HG02938 (cell line): ENCODE measurements at regions not wholly inside any gene's neighbourhood (a gene's known extent, or its start where the extent isn't known, plus 50 kb on each side); places are given as distances from the start of the nearest gene placed in this dataset.

Source experiments
- ATAC-seq: cut with Tn5 transposase; IDR thresholded peaks from one replicate; pipeline ENCODE4 v1.9.1; 2021; ENCODE audit warnings: mild to moderate bottlenecking, moderate library complexity; ENCODE audit not compliant: unreplicated experiment

DNA sequence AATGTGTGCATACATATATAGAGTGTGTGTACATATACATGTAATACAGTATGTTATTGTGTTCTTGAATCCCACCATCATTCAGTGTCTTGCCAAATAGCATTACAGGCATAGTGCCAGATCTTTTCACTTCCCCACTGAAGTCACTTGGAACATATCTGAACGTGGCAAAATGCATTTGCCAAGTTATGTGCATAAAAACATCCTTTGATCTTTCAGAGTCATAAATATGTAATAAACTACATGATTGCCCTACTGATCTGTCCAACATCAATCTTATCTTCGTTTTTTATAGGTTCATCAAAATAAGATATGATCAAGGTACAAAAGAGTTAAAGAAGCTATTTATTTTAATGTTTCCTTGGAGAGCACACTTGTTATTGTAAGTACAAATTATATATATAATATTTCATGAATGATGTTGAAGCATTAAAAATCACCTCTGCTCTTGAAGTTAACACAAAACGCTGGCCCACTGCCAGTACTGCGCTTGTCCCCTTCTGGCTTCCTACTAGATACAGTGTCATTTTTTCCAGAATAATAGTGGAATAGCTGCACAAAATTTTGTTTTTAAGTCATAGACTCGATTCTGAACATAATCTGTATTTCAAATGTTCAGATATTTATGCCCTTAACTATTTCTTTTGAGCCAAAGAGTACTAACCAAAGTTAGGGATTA lies 549.5 kb upstream of the ARRDC4 start:
- no peak for ATAC-seq

DNA sequence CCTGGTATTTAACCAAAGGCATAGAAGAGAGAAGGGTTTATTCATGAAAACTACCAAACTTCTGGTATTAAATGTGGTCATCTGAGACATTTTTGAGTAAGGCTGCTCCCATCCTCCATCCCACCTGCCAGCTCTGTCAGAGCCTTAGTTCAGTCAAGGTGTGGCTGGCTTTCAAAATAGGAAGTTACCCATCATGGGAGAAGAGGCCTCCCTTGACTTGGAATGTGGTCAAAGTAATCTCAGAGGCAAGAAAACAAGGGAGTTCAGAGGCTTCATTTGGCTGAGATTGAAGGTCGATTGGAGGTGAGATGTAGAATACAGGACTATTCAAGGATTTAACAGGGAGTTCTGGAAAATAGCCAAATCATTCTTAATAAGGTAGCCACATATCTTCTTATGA lies 540.4 kb upstream of the ARRDC4 start:
- ATAC-seq: no peak

GRCh38 chr15:97425596-97425995 lies 534.9 kb upstream of the ARRDC4 start:
- ATAC-seq: no peak

GRCh38 chr15:97443101-97443500 lies 517.4 kb upstream of the ARRDC4 start:
- ATAC-seq: no peak

GRCh38 chr15:97446138-97446537 lies 514.4 kb upstream of the ARRDC4 start:
- ATAC-seq: no peak

DNA sequence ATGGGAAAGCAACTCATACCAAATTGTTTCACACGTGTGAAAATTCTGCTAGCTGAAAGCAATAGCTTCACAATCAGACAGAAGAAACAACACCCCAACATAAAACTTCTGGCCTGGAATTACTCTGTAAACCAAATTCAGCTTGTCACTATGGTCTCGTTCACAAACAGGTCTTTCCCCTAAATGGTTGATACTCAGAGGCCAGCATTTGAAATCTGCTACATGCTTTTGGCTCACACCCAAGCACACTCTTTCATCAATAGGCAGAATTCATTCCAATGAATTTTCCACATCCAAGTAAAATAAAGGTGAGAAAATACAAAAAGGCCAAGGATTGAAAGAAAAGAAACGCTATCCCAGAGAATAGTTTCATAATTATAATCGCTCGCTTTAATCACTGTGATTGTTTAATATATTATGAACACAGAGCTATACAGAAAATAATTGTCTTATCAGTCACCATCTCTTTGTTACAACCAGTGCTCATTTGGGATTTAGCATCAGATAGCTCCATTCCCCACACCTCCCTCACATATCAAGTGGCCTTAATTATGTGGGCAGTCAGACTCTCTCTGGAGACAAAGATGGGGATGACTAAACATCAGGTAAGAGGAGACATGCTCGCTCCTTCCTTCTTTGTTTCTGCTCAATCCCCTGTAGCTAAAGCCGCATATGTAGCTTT lies 503.8 kb upstream of the ARRDC4 start:
- no peak for ATAC-seq

- ATAC-seq: no peak
Measured at GRCh38 chr15:97457203-97457847, 503.2 kb upstream of the ARRDC4 start.

DNA sequence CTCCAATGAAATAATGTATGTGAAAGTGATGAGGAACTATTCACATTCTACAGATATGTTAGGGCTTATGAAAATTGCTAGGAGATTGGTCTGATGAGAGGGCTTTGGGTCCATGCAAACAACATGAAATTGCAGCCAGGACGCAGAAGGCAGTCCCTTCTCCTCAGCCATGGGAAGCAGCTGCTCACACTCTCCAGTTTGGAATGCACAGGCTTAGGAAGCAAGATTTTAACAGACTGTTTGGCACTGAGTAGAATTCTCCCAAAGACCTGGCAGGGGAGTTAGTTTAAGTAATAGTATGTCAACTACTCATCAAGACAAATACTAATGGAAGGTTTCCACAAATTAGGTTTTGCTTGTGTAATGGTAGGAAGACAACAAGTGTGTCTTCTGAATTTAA lies 500.7 kb upstream of the ARRDC4 start:
- no peak for ATAC-seq

- no peak for ATAC-seq
Measured at GRCh38 chr15:97461226-97461625, 499.3 kb upstream of the ARRDC4 start.

DNA sequence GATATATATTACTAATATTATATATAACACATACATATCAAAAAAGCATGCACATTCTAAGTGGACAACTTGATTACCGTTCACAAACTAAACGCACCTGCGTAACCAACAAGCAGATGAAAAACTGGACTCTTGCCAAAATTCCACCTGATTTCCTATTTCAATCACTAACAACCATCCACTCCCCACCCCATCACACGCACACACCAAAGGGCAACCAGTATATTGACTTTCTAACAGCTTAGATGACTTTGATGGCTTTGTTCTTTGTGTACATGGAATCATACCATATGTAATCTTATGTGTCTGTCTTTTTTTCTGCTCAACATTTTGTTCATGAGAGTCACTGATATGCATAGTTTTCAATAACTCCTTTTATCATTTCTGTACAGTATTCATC lies 496.8 kb upstream of the ARRDC4 start:
- ATAC-seq: no peak

DNA sequence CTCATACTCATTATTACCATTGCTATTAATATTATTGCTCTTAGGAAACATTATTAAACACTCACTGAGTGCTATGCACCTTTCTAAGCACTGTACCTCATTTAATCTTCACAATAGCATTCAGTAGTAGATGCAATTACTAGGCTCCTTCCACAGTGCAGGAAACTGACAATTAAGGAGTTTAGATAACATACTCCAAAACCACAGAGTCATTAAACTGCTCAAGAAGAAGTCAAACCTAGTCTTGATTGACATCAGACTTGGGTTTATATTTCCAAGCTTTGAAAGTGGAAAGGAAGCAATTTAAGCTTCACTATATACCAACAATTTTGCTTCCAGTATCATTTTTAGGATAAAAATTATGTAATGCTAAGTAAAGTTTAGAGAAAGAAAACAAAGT lies 490.1 kb upstream of the ARRDC4 start:
- ATAC-seq: no peak

GRCh38 chr15:97473627-97474026 lies 486.9 kb upstream of the ARRDC4 start:
- ATAC-seq: no peak

GRCh38 chr15:97479957-97480356 lies 480.5 kb upstream of the ARRDC4 start:
- no peak for ATAC-seq

- no peak for ATAC-seq
Measured at GRCh38 chr15:97482521-97482920, 478.0 kb upstream of the ARRDC4 start.

DNA sequence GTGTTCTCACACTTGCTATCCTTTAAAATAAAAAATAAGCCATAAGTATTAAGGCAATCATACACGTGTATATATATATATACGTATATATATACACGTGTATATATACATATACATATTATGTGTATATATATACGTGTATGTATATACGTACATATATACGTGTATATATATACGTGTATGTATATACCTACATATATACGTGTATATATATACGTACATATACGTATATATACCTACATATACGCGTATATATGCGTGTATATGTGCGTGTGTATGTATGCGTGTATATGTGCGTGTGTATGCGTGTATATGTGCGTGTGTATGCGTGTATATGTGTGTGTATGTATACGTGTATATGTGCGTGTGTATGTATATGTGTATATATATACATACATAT lies 477.3 kb upstream of the ARRDC4 start:
- ATAC-seq: no peak

DNA sequence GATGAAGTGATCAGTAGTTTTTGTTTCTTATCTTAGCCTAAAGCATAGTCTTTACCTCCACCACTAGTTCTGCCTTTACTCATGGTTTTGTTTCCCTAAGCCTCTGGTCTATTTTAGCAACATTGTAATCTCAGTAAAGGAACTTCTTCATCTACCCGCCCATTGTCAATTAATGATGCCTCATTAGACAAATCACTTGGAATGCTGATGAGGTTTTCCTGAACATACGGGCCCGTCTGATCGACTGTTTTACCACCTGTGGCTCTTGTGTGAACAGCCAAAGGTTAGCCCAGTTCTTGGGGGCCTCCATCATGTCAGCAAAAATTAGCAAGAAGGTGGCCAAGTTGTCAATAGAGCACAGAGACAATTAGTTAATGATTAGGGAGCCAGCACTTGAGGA lies 470.1 kb upstream of the ARRDC4 start:
- no peak for ATAC-seq

- ATAC-seq: no peak
Measured at GRCh38 chr15:97501291-97501690, 459.2 kb upstream of the ARRDC4 start.

GRCh38 chr15:97502038-97502437 lies 458.5 kb upstream of the ARRDC4 start:
- no peak for ATAC-seq

DNA sequence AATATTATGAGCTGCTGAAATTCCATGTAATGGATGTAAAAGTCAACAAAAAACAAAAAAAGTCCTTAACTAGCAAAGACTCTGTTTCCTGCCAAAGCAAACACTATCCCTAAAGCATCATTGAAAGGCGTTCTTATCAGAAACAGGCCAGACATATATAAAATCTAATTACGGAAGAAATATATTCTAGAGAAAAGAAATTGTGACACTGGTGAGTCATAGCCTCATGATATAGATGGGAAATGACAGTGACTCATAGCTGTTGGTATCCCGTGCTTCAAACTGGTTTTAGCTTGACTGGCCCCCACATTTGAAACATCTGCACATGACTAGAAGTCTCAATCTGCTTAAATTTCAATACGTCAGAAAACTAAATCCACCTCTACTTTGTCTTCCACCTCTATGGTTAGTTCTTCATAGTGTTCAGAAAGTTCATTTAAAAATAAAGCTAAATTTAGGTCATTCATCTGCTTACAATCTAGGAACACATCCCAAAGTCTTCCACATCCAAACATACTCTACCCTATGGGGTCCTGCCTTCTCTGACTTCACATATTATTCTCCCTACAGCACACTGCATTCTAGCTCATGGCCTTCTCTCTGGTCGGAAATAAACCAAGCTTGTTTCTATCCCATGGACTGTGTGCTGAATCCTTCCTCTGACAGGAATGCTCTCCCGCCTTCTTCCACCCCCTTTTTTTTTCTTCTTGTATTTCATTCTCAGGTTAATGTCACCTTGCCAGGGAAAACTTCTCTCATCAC lies 456.3 kb upstream of the ARRDC4 start:
- no peak for ATAC-seq

- ATAC-seq: no peak
Measured at GRCh38 chr15:97517737-97518136, 442.8 kb upstream of the ARRDC4 start.

GRCh38 chr15:97520689-97521088 lies 439.8 kb upstream of the ARRDC4 start:
- ATAC-seq: no peak
